ENCODE measurements at regions not wholly inside any gene's neighbourhood (a gene's known extent, or its start where the extent isn't known, plus 50 kb on each side); places are given as distances from the start of the nearest gene placed in this dataset.

DNA sequence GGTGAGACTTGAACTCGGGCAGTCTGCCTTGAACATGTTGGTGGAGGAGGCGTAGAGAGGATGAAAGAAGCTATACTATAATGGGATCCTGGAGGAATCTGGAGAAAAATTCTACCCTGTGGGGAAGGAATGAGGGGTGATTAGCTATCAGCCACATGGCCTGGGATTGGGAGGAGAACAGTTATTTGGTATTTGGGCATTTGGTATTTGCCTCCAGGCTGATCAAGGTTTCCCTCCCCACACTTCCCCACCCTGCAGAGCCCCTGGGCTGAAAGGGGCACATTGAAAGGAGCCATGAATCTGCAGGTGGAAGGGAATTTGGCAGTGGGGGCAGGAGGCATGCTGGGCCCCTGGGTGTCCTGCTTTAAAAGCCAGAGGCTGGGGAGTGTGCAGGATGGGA is 235.3 kb downstream of the INHBA start:
- TF ChIP-seq, protein P1, sequence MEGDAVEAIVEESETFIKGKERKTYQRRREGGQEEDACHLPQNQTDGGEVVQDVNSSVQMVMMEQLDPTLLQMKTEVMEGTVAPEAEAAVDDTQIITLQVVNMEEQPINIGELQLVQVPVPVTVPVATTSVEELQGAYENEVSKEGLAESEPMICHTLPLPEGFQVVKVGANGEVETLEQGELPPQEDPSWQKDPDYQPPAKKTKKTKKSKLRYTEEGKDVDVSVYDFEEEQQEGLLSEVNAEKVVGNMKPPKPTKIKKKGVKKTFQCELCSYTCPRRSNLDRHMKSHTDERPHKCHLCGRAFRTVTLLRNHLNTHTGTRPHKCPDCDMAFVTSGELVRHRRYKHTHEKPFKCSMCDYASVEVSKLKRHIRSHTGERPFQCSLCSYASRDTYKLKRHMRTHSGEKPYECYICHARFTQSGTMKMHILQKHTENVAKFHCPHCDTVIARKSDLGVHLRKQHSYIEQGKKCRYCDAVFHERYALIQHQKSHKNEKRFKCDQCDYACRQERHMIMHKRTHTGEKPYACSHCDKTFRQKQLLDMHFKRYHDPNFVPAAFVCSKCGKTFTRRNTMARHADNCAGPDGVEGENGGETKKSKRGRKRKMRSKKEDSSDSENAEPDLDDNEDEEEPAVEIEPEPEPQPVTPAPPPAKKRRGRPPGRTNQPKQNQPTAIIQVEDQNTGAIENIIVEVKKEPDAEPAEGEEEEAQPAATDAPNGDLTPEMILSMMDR (IDR thresholded peaks at IDR 0.05): no peak
- TF ChIP-seq POLR2A (IDR thresholded peaks at IDR 0.05): no peak
